GM23338 (cell line): ENCODE measurements at regions not wholly inside any gene's neighbourhood (a gene's known extent, or its start where the extent isn't known, plus 50 kb on each side); places are given as distances from the start of the nearest gene placed in this dataset.

Experiments used
- CREB1 ChIP-seq: fragments of 250-450 bp; sonication (Bioruptor Pico); IDR thresholded peaks from 2 replicates; pipeline ENCODE4 v1.5.0; 2020; ENCODE audit warnings: low read depth, mild to moderate bottlenecking, moderate library complexity
- EZH2 ChIP-seq: fragments of 200-600 bp; sonication (generic); IDR thresholded peaks from one replicate; pipeline ENCODE4 v1.8.0; 2017; ENCODE audit warnings: antibody characterized with exemption, mild to moderate bottlenecking, low read depth; ENCODE audit not compliant: unreplicated experiment
- POLR2AphosphoS5 ChIP-seq: IDR thresholded peaks from 2 replicates; pipeline ENCODE4 v1.6.1; 2016; ENCODE audit warnings: antibody characterized with exemption, low read depth
- ZNF462 ChIP-seq: fragments of 250-450 bp; sonication (Bioruptor Pico); IDR thresholded peaks from 2 replicates; pipeline ENCODE4 v1.5.0; 2020; ENCODE audit warnings: mild to moderate bottlenecking, moderate library complexity
- TF ChIP-seq, protein P1 (sequence below), 2 experiments: fragments of 200-600 bp in 1 of 2; sonication (generic) in 1 of 2; conservative IDR thresholded peaks; 2 replicates each; pipeline versions ENCODE4 v1.5.1 to v1.6.1; 2016 to 2017; ENCODE audit warnings: antibody characterized with exemption in 2 of 2, low read depth in 2 of 2, mild to moderate bottlenecking in 2 of 2, moderate library complexity in 1 of 2

- TF ChIP-seq, protein P1, sequence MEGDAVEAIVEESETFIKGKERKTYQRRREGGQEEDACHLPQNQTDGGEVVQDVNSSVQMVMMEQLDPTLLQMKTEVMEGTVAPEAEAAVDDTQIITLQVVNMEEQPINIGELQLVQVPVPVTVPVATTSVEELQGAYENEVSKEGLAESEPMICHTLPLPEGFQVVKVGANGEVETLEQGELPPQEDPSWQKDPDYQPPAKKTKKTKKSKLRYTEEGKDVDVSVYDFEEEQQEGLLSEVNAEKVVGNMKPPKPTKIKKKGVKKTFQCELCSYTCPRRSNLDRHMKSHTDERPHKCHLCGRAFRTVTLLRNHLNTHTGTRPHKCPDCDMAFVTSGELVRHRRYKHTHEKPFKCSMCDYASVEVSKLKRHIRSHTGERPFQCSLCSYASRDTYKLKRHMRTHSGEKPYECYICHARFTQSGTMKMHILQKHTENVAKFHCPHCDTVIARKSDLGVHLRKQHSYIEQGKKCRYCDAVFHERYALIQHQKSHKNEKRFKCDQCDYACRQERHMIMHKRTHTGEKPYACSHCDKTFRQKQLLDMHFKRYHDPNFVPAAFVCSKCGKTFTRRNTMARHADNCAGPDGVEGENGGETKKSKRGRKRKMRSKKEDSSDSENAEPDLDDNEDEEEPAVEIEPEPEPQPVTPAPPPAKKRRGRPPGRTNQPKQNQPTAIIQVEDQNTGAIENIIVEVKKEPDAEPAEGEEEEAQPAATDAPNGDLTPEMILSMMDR (conservative IDR thresholded peaks at IDR 0.05; ENCODE audit: low read depth in 2 of 2) = no peak
- TF ChIP-seq CREB1 (CRISPR knock-in tag) (no peak), EZH2 (no peak), POLR2AphosphoS5 (no peak), ZNF462 (CRISPR knock-in tag) (no peak)
These were observed 330.7 kb downstream of the KIF2B start for GRCh38 chr17:54153423-54153822.
